CD4-positive, alpha-beta T cell treated with Interleukin-17A for 1 hour (primary cell): ENCODE measurements at regions not wholly inside any gene's neighbourhood (a gene's known extent, or its start where the extent isn't known, plus 50 kb on each side); places are given as distances from the start of the nearest gene placed in this dataset.

Experiments used
- DNase-seq: peaks from one replicate; pipeline ENCODE4 v3.0.0-alpha.2; 2020

DNA sequence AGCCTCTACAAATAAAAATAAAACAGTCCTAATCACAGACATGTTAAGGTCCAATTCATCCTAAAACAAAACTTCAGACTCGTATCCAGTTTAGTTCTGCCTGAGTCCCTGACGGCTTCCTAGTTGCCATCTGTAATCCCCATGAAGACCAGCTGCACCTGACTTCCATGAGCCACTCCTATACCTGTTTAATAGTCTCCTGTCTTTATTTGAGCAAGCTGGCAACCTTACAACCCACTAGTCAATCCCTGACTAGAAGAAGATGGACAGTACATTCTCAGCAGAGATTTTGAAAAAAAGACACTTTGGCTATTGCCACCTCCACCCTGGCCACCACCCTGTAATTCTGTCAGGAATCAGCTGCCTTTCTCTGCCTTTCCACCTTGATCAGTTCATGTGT is 197.7 kb downstream of the HIBADH start:
- DNase-seq, result no peak

DNA sequence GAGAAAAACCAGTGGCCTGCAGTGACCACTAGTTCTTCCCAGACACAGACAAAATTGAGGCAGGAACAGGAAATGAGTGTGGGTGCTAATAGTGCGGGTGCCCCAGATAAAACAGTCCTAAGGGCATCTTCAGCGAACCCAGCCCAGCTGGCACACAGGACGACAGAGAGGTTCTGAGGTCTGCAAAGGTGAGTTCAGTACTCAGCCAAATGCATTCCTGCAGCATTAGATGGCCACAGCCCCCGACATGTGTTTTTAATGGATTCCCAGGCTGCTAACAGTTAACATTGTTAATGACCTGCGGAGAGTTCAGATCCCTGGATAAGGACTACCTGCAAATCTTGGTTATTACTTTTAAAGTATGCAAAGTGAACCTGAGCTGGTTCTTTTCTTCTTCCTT is 196.0 kb downstream of the HIBADH start:
- no peak for DNase-seq

DNA sequence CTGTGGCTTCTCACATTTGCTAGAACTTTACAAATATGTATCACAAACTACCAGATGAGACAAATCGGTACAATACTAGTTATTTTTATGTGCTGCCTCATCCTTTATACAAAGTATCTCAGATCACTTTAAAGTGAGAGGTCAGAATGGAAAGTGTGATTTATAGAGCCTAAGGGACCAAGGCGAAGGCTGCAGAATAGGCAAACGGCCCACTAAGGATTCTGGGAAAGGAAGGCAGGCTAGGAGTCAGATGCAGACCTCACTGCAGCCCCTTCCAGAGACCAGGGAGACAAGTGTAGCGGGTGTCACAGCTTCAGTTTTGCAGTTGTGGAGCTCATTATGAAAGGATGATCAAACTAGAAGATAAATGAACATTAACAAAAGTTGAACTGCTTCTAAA is 190.6 kb downstream of the HIBADH start:
- no peak for DNase-seq
